Islet precursor cell (in vitro differentiated cells): ENCODE measurements at regions not wholly inside any gene's neighbourhood (a gene's known extent, or its start where the extent isn't known, plus 50 kb on each side); places are given as distances from the start of the nearest gene placed in this dataset.
"Not testable (repeated sequence)": the region's sequence is repeated elsewhere in the genome, so short reads cannot be mapped to it uniquely, and the experiment has no call there.

Source experiments
- DNase-seq: peaks from one replicate; pipeline ENCODE4 v3.0.0-alpha.2; 2018

GRCh38 chr1:238331557-238331956 is 440.8 kb upstream of the ZP4 start:
- no peak for DNase-seq

- no peak for DNase-seq
Measured at GRCh38 chr1:238329671-238330070, 438.9 kb upstream of the ZP4 start.

GRCh38 chr1:238327033-238327432 is 436.3 kb upstream of the ZP4 start:
- DNase-seq, result not testable (repeated sequence)

- DNase-seq, result not testable (repeated sequence)
Measured at GRCh38 chr1:238326479-238326878, 435.8 kb upstream of the ZP4 start.

- DNase-seq, result no peak
Measured at GRCh38 chr1:238324211-238324864, 433.6 kb upstream of the ZP4 start.

- no peak for DNase-seq
Measured at GRCh38 chr1:238323490-238323889, 432.8 kb upstream of the ZP4 start.

- no peak for DNase-seq
Measured at GRCh38 chr1:238319957-238320356, 429.2 kb upstream of the ZP4 start.

GRCh38 chr1:238318294-238319110 is 427.8 kb upstream of the ZP4 start:
- DNase-seq, result no peak

GRCh38 chr1:238312969-238313368 is 422.2 kb upstream of the ZP4 start:
- no peak for DNase-seq

- DNase-seq, result no peak
Measured at GRCh38 chr1:238306411-238306810, 415.7 kb upstream of the ZP4 start.

GRCh38 chr1:238302646-238303045 is 411.9 kb upstream of the ZP4 start:
- no peak for DNase-seq

- no peak for DNase-seq
Measured at GRCh38 chr1:238296371-238296770, 405.6 kb upstream of the ZP4 start.

GRCh38 chr1:238293075-238293474 is 402.4 kb upstream of the ZP4 start:
- no peak for DNase-seq

GRCh38 chr1:238281418-238281817 is 390.7 kb upstream of the ZP4 start:
- no peak for DNase-seq

- no peak for DNase-seq
Measured at GRCh38 chr1:238279694-238280380, 389.1 kb upstream of the ZP4 start.

GRCh38 chr1:238272145-238272544 is 381.4 kb upstream of the ZP4 start:
- DNase-seq, result no peak

- no peak for DNase-seq
Measured at GRCh38 chr1:238265866-238266265, 375.1 kb upstream of the ZP4 start.

GRCh38 chr1:238264951-238265350 is 374.2 kb upstream of the ZP4 start:
- DNase-seq, result no peak

- DNase-seq, result no peak
Measured at GRCh38 chr1:238258510-238258909, 367.8 kb upstream of the ZP4 start.

GRCh38 chr1:238257018-238257621 is 366.4 kb upstream of the ZP4 start:
- no peak for DNase-seq

- DNase-seq, result no peak
Measured at GRCh38 chr1:238254935-238255334, 364.2 kb upstream of the ZP4 start.

- peak; percentile 79 for DNase-seq
Measured at GRCh38 chr1:238252033-238252802, 361.5 kb upstream of the ZP4 start.

- no peak for DNase-seq
Measured at GRCh38 chr1:238248356-238248755, 357.6 kb upstream of the ZP4 start.
